HG03460 (cell line): ENCODE measurements at regions not wholly inside any gene's neighbourhood (a gene's known extent, or its start where the extent isn't known, plus 50 kb on each side); places are given as distances from the start of the nearest gene placed in this dataset.

ENCODE experiments used
- ATAC-seq: cut with Tn5 transposase; IDR thresholded peaks from one replicate; pipeline ENCODE4 v1.9.1; 2021; ENCODE audit not compliant: unreplicated experiment

GRCh38 chr5:74956278-74956677 lies 90.1 kb upstream of the FAM169A start:
- ATAC-seq: no peak

- ATAC-seq: no peak
Observed at GRCh38 chr5:74954919-74955318, 88.7 kb upstream of the FAM169A start.

- peak; percentile 80 for ATAC-seq
Observed at GRCh38 chr5:74953937-74954720, 87.9 kb upstream of the FAM169A start.

- no peak for ATAC-seq
Observed at GRCh38 chr5:74953554-74953936, 87.4 kb upstream of the FAM169A start.

GRCh38 chr5:74952406-74952805 lies 86.2 kb upstream of the FAM169A start:
- ATAC-seq: no peak

- ATAC-seq: no peak
Observed at GRCh38 chr5:74951865-74952264, 85.7 kb upstream of the FAM169A start.

GRCh38 chr5:74950836-74951515 lies 84.8 kb upstream of the FAM169A start:
- no peak for ATAC-seq

GRCh38 chr5:74949976-74950375 lies 83.8 kb upstream of the FAM169A start:
- ATAC-seq: no peak

GRCh38 chr5:74948031-74948546 lies 81.9 kb upstream of the FAM169A start:
- ATAC-seq: no peak

- no peak for ATAC-seq
Observed at GRCh38 chr5:74946471-74946870, 80.3 kb upstream of the FAM169A start.

- peak; percentile 75 for ATAC-seq
Observed at GRCh38 chr5:74945561-74946165, 79.5 kb upstream of the FAM169A start.

GRCh38 chr5:74943905-74944304 lies 77.7 kb upstream of the FAM169A start:
- ATAC-seq: no peak

GRCh38 chr5:74942622-74943286 lies 76.6 kb upstream of the FAM169A start:
- ATAC-seq: no peak

GRCh38 chr5:74940782-74941353 lies 74.7 kb upstream of the FAM169A start:
- no peak for ATAC-seq

GRCh38 chr5:74938250-74938933 lies 72.2 kb upstream of the FAM169A start:
- no peak for ATAC-seq

GRCh38 chr5:74935752-74936091 lies 69.5 kb upstream of the FAM169A start:
- ATAC-seq: no peak

- ATAC-seq: peak; percentile 68
Observed at GRCh38 chr5:74934949-74935751, 69.0 kb upstream of the FAM169A start.

- no peak for ATAC-seq
Observed at GRCh38 chr5:74927336-74927735, 61.1 kb upstream of the FAM169A start.

GRCh38 chr5:74919487-74919886 lies 53.3 kb upstream of the FAM169A start:
- ATAC-seq: no peak

GRCh38 chr5:74919041-74919440 lies 52.9 kb upstream of the FAM169A start:
- no peak for ATAC-seq
